Fibroblast of pulmonary artery (primary cell): ENCODE measurements at regions not wholly inside any gene's neighbourhood (a gene's known extent, or its start where the extent isn't known, plus 50 kb on each side); places are given as distances from the start of the nearest gene placed in this dataset.
"Not testable (repeated sequence)": the region's sequence is repeated elsewhere in the genome, so short reads cannot be mapped to it uniquely, and the experiment has no call there.

ENCODE experiments used
- DNase-seq: peaks from one replicate; pipeline ENCODE4 v3.0.0-alpha.2; 2010; ENCODE audit warnings: low read depth
- H3K4me3 ChIP-seq: replicated peaks from 2 replicates; pipeline ENCODE4 v1.5.1; 2011; ENCODE audit warnings: low read depth, mild to moderate bottlenecking, control low read depth, low read length, moderate library complexity
- TF ChIP-seq, protein P1 (sequence below): IDR thresholded peaks from 2 replicates; pipeline ENCODE4 v1.5.1; 2011; ENCODE audit warnings: mild to moderate bottlenecking, control low read depth, low read length, inconsistent platforms; ENCODE audit errors: missing control alignments

- TF ChIP-seq, protein P1, sequence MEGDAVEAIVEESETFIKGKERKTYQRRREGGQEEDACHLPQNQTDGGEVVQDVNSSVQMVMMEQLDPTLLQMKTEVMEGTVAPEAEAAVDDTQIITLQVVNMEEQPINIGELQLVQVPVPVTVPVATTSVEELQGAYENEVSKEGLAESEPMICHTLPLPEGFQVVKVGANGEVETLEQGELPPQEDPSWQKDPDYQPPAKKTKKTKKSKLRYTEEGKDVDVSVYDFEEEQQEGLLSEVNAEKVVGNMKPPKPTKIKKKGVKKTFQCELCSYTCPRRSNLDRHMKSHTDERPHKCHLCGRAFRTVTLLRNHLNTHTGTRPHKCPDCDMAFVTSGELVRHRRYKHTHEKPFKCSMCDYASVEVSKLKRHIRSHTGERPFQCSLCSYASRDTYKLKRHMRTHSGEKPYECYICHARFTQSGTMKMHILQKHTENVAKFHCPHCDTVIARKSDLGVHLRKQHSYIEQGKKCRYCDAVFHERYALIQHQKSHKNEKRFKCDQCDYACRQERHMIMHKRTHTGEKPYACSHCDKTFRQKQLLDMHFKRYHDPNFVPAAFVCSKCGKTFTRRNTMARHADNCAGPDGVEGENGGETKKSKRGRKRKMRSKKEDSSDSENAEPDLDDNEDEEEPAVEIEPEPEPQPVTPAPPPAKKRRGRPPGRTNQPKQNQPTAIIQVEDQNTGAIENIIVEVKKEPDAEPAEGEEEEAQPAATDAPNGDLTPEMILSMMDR = no peak
- no peak overlapping the region for H3K4me3 ChIP-seq
Observed at GRCh38 chr2:113361051-113361450, 76.4 kb upstream of the ZNG1B start.

DNA sequence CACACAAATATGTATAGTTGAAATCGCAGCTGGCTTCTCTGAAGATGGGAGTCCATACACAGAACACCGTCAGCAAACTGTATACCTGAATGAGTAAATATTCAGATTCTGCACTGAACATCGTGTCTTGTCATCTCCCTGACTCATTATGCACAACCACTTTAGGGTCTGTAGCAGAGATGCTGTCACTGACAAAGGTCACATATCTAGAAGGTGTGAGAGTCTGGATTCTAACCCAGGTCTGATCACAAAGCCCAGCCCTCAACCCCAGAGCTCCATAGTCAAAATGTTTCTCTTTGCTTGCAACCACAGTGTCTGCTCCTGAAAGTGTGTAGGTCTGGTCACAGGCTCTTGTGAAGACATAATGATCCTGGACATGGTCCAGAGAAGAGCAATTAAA lies 78.3 kb upstream of the PAX8 start:
- H3K4me3 ChIP-seq = no peak overlapping the region
- DNase-seq = no peak
- TF ChIP-seq, protein P1 = no peak

More at GRCh38 chr2:113361051-113361450, 76.4 kb upstream of the ZNG1B start:
- DNase-seq = no peak

GRCh38 chr2:113356284-113356683 lies 77.6 kb upstream of the PAX8 start:
- not testable (repeated sequence) for H3K4me3 ChIP-seq, DNase-seq

DNA sequence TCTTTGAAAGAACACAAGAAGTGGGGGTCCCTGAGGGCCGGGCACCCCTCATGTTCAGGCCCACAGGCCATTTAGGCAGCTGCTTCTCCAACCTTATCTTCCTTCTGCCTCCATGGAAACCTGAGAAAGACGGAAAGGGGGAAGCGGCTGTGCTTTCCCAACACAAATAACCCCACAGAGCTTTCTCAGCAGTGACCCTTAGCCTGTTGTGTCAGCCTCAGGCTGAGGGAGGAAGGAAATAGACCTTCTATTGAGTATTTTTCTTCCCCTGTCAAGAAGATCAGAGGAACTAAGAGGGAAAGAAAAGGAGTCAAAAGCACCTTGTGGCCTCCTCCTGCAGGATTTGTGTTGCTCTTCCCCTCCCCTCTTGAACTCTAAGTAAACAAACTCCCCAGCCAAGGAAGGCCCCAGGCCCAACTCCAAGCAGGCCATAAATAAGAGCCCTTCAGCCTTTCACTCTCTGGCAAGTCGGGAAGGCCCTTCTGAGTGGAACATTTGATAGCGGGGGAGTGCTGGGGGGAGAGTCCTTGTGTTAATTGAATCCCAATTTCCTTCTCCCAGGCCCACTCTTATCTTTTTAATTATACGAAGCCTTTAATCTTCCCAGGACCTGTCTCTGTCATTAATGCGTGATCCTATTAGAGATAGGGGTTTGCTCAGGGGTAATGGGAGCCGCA lies 76.8 kb upstream of the PAX8 start:
- H3K4me3 ChIP-seq, DNase-seq: not testable (repeated sequence)

DNA sequence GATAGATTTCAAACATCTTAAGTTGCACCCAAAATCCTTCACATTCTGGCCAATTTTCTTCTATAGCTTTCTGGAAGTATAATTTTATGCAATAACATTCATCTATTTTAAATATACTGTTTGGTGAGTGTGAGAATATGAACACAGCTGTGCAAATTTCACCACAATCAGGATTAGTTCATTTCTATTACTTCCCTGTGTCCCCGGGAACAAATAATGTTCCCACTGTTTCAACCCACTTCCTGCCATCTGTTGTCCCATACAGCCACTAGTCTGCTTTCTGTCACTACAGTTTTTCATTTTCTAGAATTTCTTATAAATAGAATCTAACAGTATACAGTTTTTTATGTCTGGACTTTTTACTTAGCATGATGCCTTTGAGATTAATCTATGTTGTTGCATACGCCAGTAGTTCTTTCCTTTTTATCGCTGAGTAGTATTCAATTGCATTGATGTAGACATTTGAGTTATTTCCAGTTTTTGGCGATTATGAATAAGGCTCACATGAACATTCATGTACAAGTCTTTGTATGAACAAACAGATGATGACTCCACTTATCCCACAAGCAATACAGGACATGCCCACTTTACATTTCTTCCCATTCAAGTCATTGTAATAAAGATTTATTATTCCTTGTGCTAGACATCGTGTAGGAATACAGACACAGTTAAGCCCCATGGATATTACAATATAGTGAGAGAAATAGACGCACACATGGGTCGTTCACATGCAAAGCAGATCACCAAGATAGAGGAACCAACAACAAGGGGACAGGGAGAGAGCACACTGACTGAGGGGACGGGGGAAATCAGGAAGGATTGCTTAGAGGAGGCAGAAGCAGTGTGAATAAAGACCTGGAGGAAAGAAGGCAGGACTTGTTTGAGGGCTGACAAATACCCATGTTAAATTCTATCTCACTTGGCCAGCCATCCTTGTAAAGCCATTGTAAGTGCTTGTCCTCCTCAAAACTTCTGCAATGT lies 72.9 kb upstream of the PAX8 start:
- H3K4me3 ChIP-seq = no peak overlapping the region
- TF ChIP-seq, protein P1 = no peak
- DNase-seq = no peak

DNA sequence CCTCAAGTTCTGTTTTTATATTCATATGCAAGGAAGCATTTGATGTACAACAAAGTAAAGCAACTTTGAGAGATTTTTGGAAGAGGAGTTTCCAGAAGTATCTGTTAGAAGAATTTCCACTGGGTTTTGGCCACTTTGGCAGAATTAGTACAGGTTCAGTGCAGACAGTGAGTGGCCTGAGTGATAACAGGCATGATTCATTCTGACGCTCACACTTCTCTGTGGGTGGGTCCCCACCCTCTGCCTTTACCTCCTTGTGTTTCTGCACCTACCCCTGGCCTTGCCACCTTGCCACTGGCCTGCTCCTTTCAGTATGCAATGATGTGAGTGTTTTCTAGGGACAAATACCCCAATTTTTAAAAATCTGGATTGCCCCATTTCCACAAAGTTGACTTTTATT lies 65.1 kb upstream of the PAX8 start:
- not testable (repeated sequence) for DNase-seq, H3K4me3 ChIP-seq

DNA sequence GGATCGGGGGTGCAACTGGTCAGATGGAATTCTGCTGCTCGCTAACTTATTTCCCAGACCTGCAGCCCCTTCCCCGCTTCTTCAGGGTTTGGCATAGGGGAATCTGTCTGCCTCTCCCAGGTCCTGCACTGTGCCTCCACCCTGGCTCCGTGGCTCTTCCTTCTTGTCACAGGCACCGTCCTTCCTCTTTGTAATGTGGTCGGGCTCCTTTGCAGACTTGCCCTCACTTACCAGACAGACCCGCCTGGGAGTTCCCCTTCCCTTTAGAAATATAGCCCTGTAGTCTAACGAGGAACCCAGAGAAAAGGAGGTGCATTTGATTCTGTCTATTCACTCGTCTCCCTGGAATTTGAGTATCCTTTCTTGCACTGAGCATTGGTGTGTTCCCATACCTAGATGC lies 63.9 kb upstream of the PAX8 start:
- TF ChIP-seq, protein P1 = no peak
- no peak overlapping the region for H3K4me3 ChIP-seq
- DNase-seq = no peak

- H3K4me3 ChIP-seq, DNase-seq: not testable (repeated sequence)
Observed at GRCh38 chr2:113341870-113342253, 63.1 kb upstream of the PAX8 start.
